Smooth muscle cell (in vitro differentiated cells): ENCODE measurements at regions not wholly inside any gene's neighbourhood (a gene's known extent, or its start where the extent isn't known, plus 50 kb on each side); places are given as distances from the start of the nearest gene placed in this dataset.

Experiments
- DNase-seq: peaks from one replicate; lab custom pipeline; 2025; ENCODE audit not compliant: unreplicated experiment; lab: John Stamatoyannopoulos, UW
- H2AFZ ChIP-seq: fragments of 200-600 bp; sonication (generic); 2 replicates; pipeline ENCODE4 v1.6.0; 2016; ENCODE audit warnings: antibody characterized with exemption, low read depth, mild to moderate bottlenecking
- H3F3A ChIP-seq: fragments of 200-600 bp; sonication (generic); 2 replicates; pipeline ENCODE4 v1.6.0; 2017; ENCODE audit warnings: antibody characterized with exemption, low read depth
- H3K27ac ChIP-seq: fragments of 200-600 bp; sonication (generic); 2 replicates; pipeline ENCODE4 v1.5.1; 2016; ENCODE audit warnings: low read depth, mild to moderate bottlenecking
- H3K27me3 ChIP-seq: fragments of 200-600 bp; sonication (generic); 2 replicates; pipeline ENCODE4 v1.6.1; 2016; ENCODE audit warnings: low read depth, mild to moderate bottlenecking
- H3K36me3 ChIP-seq: fragments of 200-600 bp; sonication (generic); 2 replicates; pipeline ENCODE4 v1.5.1; 2016; ENCODE audit warnings: low read depth
- H3K4me1 ChIP-seq: fragments of 200-600 bp; sonication (generic); 2 replicates; pipeline ENCODE4 v1.5.1; 2016; ENCODE audit warnings: low read depth
- H3K4me2 ChIP-seq: fragments of 200-600 bp; sonication (generic); 2 replicates; pipeline ENCODE4 v1.6.0; 2016; ENCODE audit warnings: mild to moderate bottlenecking
- H3K4me3 ChIP-seq: fragments of 200-600 bp; sonication (generic); 2 replicates; pipeline ENCODE4 v1.5.1; 2016; ENCODE audit warnings: mild to moderate bottlenecking
- H3K79me2 ChIP-seq: fragments of 200-600 bp; sonication (generic); 2 replicates; pipeline ENCODE4 v1.6.0; 2016; ENCODE audit warnings: low read depth, mild to moderate bottlenecking
- H3K9ac ChIP-seq: fragments of 200-600 bp; sonication (generic); 2 replicates; pipeline ENCODE4 v1.6.0; 2016; ENCODE audit warnings: low read depth
- H3K9me3 ChIP-seq: fragments of 200-600 bp; sonication (generic); replicated peaks from 2 replicates; pipeline ENCODE4 v1.5.1; 2016; ENCODE audit warnings: low read depth
- H4K20me1 ChIP-seq: fragments of 200-600 bp; sonication (generic); 2 replicates; pipeline ENCODE4 v1.6.0; 2016; ENCODE audit warnings: low read depth
- WGBS: methylation state at CpG from one replicate; pipeline ENCODE4 v1.1.7; 2016; ENCODE audit warnings: low lambda C conversion rate; 5-methylcytosine and 5-hydroxymethylcytosine counted together
- TF ChIP-seq, protein P1 (sequence below): fragments of 200-600 bp; sonication (generic); IDR thresholded peaks from 2 replicates; pipeline ENCODE4 v1.5.1; 2017; ENCODE audit warnings: borderline replicate concordance, mild to moderate bottlenecking, antibody characterized with exemption; ENCODE audit not compliant: insufficient read depth, poor library complexity, severe bottlenecking

DNA sequence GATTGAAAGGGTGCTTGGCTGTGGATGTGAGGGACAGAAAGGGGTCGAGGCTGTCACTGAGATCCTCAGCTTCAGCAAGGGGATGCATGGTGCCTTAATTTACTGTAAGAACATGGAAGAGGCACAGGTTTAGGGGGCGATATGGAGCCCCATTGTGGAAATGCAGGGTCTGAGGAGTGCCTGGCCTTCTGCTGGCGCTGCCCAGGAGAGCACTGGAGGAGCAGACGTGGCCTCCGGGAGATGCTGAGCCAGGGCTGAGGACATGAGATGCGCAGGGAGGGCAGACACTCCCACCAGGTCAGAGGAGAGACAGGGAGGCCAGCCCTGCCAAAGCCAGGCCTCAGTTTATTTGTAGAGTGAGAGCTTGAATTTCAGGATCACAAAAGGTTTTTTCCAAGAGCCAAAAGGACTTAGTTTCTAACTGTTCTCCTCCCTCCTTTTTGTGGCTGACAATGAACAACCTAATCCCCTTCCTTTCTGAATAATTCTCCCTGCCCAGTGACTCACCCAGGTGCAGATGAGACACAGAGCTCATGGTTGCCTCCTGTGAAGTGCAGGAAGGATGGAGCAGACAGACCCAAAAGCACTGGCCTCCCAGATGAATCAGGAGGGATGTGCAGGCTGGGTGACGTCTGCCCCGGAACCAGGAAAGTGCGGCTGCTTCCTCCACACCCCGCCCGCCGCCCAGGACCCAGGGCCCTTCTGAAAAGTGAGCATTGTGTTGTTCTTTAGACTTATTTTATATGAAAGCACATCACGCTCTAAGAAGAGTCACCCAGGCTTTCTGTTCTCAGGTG, 73.0 kb upstream of the TMPRSS2 start:
- no peak for DNase-seq
- no peaks in the 10 kb centered on the region for H4K20me1 ChIP-seq
- WGBS, result 82% methylated on average over 13 of the region's 13 CpGs

DNA sequence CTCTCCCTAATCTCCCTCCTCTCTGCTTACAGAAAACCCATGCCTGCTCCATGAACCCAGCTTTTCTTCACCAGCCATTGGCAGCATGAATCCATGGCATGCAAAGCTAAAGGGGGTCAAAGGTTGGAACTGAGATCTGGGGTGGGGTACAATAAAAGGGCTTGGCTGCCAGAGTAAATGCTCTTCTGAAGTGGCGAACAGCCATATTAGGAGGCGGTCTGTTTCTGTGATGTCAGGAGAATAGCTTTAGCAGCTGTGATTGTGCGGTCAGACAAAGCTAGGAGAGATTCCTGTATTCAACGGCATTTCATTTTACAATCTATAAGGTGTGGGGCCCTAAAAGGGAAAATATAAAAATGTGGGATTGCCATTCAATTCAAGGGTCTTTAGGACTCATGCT, 71.7 kb upstream of the TMPRSS2 start:
- no peak overlapping the region for H2AFZ ChIP-seq
- H3K9ac ChIP-seq, result no peak overlapping the region
- H3K4me1 ChIP-seq, result no peaks in the 10 kb centered on the region
- peaks cover 7% of the 10 kb centered on the region for H3K9me3 ChIP-seq
- TF ChIP-seq, protein P1, sequence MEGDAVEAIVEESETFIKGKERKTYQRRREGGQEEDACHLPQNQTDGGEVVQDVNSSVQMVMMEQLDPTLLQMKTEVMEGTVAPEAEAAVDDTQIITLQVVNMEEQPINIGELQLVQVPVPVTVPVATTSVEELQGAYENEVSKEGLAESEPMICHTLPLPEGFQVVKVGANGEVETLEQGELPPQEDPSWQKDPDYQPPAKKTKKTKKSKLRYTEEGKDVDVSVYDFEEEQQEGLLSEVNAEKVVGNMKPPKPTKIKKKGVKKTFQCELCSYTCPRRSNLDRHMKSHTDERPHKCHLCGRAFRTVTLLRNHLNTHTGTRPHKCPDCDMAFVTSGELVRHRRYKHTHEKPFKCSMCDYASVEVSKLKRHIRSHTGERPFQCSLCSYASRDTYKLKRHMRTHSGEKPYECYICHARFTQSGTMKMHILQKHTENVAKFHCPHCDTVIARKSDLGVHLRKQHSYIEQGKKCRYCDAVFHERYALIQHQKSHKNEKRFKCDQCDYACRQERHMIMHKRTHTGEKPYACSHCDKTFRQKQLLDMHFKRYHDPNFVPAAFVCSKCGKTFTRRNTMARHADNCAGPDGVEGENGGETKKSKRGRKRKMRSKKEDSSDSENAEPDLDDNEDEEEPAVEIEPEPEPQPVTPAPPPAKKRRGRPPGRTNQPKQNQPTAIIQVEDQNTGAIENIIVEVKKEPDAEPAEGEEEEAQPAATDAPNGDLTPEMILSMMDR, result no peak
- no peak for DNase-seq
- H3K4me2 ChIP-seq, result no peak overlapping the region
- no peaks in the 10 kb centered on the region for H3K27me3 ChIP-seq
- H3K27ac ChIP-seq, result no peak overlapping the region
- WGBS, result 91% methylated on average over 4 of the region's 4 CpGs
- no peaks in the 10 kb centered on the region for H3K79me2 ChIP-seq
- H4K20me1 ChIP-seq, result no peaks in the 10 kb centered on the region
- no peak overlapping the region for H3K4me3 ChIP-seq
- H3F3A ChIP-seq, result no peaks in the 10 kb centered on the region
- H3K36me3 ChIP-seq, result no peaks in the 10 kb centered on the region

More for the DNA sequence above, 73.0 kb upstream of the TMPRSS2 start:
- H3K36me3 ChIP-seq, result no peaks in the 10 kb centered on the region
- H3K4me3 ChIP-seq, result no peak overlapping the region
- no peaks in the 10 kb centered on the region for H3K79me2 ChIP-seq
- H3K27me3 ChIP-seq, result no peaks in the 10 kb centered on the region
- H3K4me2 ChIP-seq, result no peak overlapping the region
- H3K9me3 ChIP-seq, result peaks cover 7% of the 10 kb centered on the region
- TF ChIP-seq, protein P1, result no peak
- H3K27ac ChIP-seq, result no peak overlapping the region
- H3F3A ChIP-seq, result no peaks in the 10 kb centered on the region
- H2AFZ ChIP-seq, result no peak overlapping the region
- no peaks in the 10 kb centered on the region for H3K4me1 ChIP-seq
- H3K9ac ChIP-seq, result no peak overlapping the region

DNA sequence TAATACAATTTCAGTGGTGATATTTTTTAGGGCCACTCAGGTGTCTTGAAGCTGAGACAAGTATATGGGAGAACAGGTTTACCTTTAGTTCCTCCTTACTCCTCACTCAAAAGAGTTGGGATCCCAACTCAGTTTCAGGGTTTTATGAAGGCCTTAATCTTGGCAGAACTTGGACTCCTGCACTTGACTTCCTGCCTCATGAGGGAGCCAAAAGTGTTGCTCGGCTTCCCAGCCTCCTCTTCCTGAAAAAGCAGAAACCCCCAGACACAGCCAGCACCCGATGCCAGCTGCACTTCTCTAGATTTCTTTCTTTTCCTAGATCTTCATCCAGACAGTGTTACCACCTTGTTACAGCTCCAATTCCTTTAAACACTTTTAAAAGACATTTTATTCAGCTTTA, 70.8 kb upstream of the TMPRSS2 start:
- no peaks in the 10 kb centered on the region for H3K79me2 ChIP-seq
- peaks cover 7% of the 10 kb centered on the region for H3K9me3 ChIP-seq
- H3K36me3 ChIP-seq, result no peaks in the 10 kb centered on the region
- H3F3A ChIP-seq, result no peaks in the 10 kb centered on the region
- H3K27ac ChIP-seq, result no peak overlapping the region
- no peak for DNase-seq
- no peak overlapping the region for H3K4me2 ChIP-seq
- 89% methylated on average over 2 of the region's 2 CpGs for WGBS
- no peak overlapping the region for H3K4me3 ChIP-seq
- no peak overlapping the region for H3K9ac ChIP-seq
- TF ChIP-seq, protein P1, result no peak
- H4K20me1 ChIP-seq, result no peaks in the 10 kb centered on the region
- no peaks in the 10 kb centered on the region for H3K27me3 ChIP-seq
- no peaks in the 10 kb centered on the region for H3K4me1 ChIP-seq
- no peak overlapping the region for H2AFZ ChIP-seq

DNA sequence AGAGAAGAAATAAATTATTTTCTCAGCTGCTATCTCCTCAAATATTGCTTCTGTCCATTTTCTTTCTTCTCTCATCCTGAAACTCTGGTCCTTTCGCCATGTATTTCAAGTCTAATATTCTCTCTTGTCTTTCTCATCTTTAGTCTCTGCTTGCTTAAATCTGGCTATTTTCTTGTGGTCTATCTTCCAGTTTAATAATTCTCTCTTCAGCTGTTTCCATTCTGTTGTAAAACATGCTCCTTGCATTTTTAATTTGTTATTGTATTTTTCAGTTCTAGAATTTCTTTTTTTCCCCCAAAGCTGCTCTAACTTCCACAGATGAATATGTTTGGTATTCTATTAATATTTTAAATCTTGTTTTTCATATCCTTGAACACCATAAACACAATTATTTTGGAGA, 70.1 kb upstream of the TMPRSS2 start:
- no peaks in the 10 kb centered on the region for H3K4me1 ChIP-seq
- H3K9me3 ChIP-seq, result peaks cover 7% of the 10 kb centered on the region
- TF ChIP-seq, protein P1, result no peak
- whole genome bisulfite sequencing, result 71% methylated on average over 1 of the region's 1 CpG
- H3K36me3 ChIP-seq, result no peaks in the 10 kb centered on the region
- no peak overlapping the region for H3K4me2 ChIP-seq
- H3K4me3 ChIP-seq, result no peak overlapping the region
- H2AFZ ChIP-seq, result no peak overlapping the region
- no peaks in the 10 kb centered on the region for H3F3A ChIP-seq
- H3K27ac ChIP-seq, result no peak overlapping the region
- H3K27me3 ChIP-seq, result no peaks in the 10 kb centered on the region
- H3K79me2 ChIP-seq, result no peaks in the 10 kb centered on the region
- no peaks in the 10 kb centered on the region for H4K20me1 ChIP-seq
- no peak for DNase-seq
- H3K9ac ChIP-seq, result no peak overlapping the region
